ENCODE measurements at regions not wholly inside any gene's neighbourhood (a gene's known extent, or its start where the extent isn't known, plus 50 kb on each side); places are given as distances from the start of the nearest gene placed in this dataset.

GRCh38 chr16:80121522-80121909 lies 419.3 kb upstream of the DYNLRB2 start:
- intact Hi-C loops (cut with micrococcal nuclease), result no loop called here
- DNase-seq (no peak), ATAC-seq (no peak)
- Mint-ChIP-seq H3K36me3 (no peaks in the 10 kb centered on the region), H3K4me1 (no peaks in the 10 kb centered on the region), H3K4me3 (no peak overlapping the region), H3K27ac (no peak overlapping the region), H3K9me3 (peaks cover 0 to 4% (median 0%) of the 10 kb centered on the region in 11 donors), H3K27me3 (peaks cover 0 to 36% (median 16%) of the 10 kb centered on the region in 5 donors)
- H3K4me1 ChIP-seq (ENCODE audit: control insufficient read depth in 2 of 2, insufficient read depth in 2 of 2, low read length in 2 of 2), result no peaks in the 10 kb centered on the region
- H3K27me3 ChIP-seq (ENCODE audit: control insufficient read depth in 2 of 2, insufficient read depth in 2 of 2, low read length in 2 of 2), result no peaks in the 10 kb centered on the region
- no peak overlapping the region for H3K4me3 ChIP-seq (ENCODE audit: low read length)
- H3K27ac ChIP-seq (ENCODE audit: low read depth, low read length), result no peak overlapping the region
- CTCF ChIA-PET, result no interaction called here
- POLR2A ChIA-PET, result no interaction called here
- no peaks in the 10 kb centered on the region for H3K36me3 ChIP-seq (ENCODE audit: control insufficient read depth in 2 of 3, insufficient read depth in 3 of 3, low read length in 3 of 3)
- no peaks in the 10 kb centered on the region for H3K9me3 ChIP-seq (ENCODE audit: control insufficient read depth in 2 of 3, low read length in 3 of 3)

- intact Hi-C loops (cut with micrococcal nuclease), result no loop called here
- Histone ChIP-seq H3K4me1 (ENCODE audit: control insufficient read depth in 2 of 2, insufficient read depth in 2 of 2, low read length in 2 of 2) (no peaks in the 10 kb centered on the region), H3K4me3 (ENCODE audit: low read length) (no peak overlapping the region), H3K9me3 (ENCODE audit: control insufficient read depth in 2 of 3, low read length in 3 of 3) (no peaks in the 10 kb centered on the region), H3K27ac (ENCODE audit: low read depth, low read length) (no peak overlapping the region), H3K27me3 (ENCODE audit: control insufficient read depth in 2 of 2, insufficient read depth in 2 of 2, low read length in 2 of 2) (no peaks in the 10 kb centered on the region), H3K36me3 (ENCODE audit: control insufficient read depth in 2 of 3, insufficient read depth in 3 of 3, low read length in 3 of 3) (no peaks in the 10 kb centered on the region)
- no peaks in the 10 kb centered on the region for H3K4me1 Mint-ChIP-seq
- ChIA-PET POLR2A (no interaction called here), CTCF (no interaction called here)
- DNase-seq (no peak), ATAC-seq (no peak)
- no peak overlapping the region for H3K27ac Mint-ChIP-seq
- H3K27me3 Mint-ChIP-seq, result peaks cover 0 to 36% (median 16%) of the 10 kb centered on the region in 5 donors
- no peaks in the 10 kb centered on the region for H3K36me3 Mint-ChIP-seq
- H3K4me3 Mint-ChIP-seq, result no peak overlapping the region
- H3K9me3 Mint-ChIP-seq, result peaks cover 0 to 4% (median 0%) of the 10 kb centered on the region in 11 donors
Observed at GRCh38 chr16:80120899-80121521, 419.8 kb upstream of the DYNLRB2 start.

- Mint-ChIP-seq H3K27me3 (peaks cover 0 to 33% (median 16%) of the 10 kb centered on the region in 5 donors), H3K36me3 (no peaks in the 10 kb centered on the region), H3K27ac (no peak overlapping the region), H3K4me1 (no peaks in the 10 kb centered on the region), H3K4me3 (no peak overlapping the region), H3K9me3 (peaks cover 0 to 2% (median 0%) of the 10 kb centered on the region in 11 donors)
- CTCF ChIA-PET, result no interaction called here
- no peak for ATAC-seq
- Histone ChIP-seq H3K9me3 (ENCODE audit: control insufficient read depth in 2 of 3, low read length in 3 of 3) (no peaks in the 10 kb centered on the region), H3K4me3 (ENCODE audit: low read length) (no peak overlapping the region), H3K4me1 (ENCODE audit: control insufficient read depth in 2 of 2, insufficient read depth in 2 of 2, low read length in 2 of 2) (no peaks in the 10 kb centered on the region), H3K27me3 (ENCODE audit: control insufficient read depth in 2 of 2, insufficient read depth in 2 of 2, low read length in 2 of 2) (no peaks in the 10 kb centered on the region), H3K36me3 (ENCODE audit: control insufficient read depth in 2 of 3, insufficient read depth in 3 of 3, low read length in 3 of 3) (no peaks in the 10 kb centered on the region), H3K27ac (ENCODE audit: low read depth, low read length) (no peak overlapping the region)
- POLR2A ChIA-PET, result no interaction called here
- intact Hi-C loops (cut with micrococcal nuclease), result no loop called here
- no peak for DNase-seq
Observed at GRCh38 chr16:80117556-80118130, 423.1 kb upstream of the DYNLRB2 start.

GRCh38 chr16:80116711-80117110 lies 424.1 kb upstream of the DYNLRB2 start:
- CTCF ChIA-PET, result no interaction called here
- no peaks in the 10 kb centered on the region for H3K36me3 Mint-ChIP-seq
- no peak overlapping the region for H3K27ac ChIP-seq (ENCODE audit: low read depth, low read length)
- POLR2A ChIA-PET, result no interaction called here
- H3K9me3 Mint-ChIP-seq, result peaks cover 0 to 2% (median 0%) of the 10 kb centered on the region in 11 donors
- H3K27ac Mint-ChIP-seq, result no peak overlapping the region
- peaks cover 0 to 31% (median 17%) of the 10 kb centered on the region in 5 donors for H3K27me3 Mint-ChIP-seq
- no peak for ATAC-seq
- H3K27me3 ChIP-seq (ENCODE audit: control insufficient read depth in 2 of 2, insufficient read depth in 2 of 2, low read length in 2 of 2), result no peaks in the 10 kb centered on the region
- no peak for DNase-seq
- H3K9me3 ChIP-seq (ENCODE audit: control insufficient read depth in 2 of 3, low read length in 3 of 3), result no peaks in the 10 kb centered on the region
- H3K36me3 ChIP-seq (ENCODE audit: control insufficient read depth in 2 of 3, insufficient read depth in 3 of 3, low read length in 3 of 3), result no peaks in the 10 kb centered on the region
- intact Hi-C loops (cut with micrococcal nuclease), result no loop called here
- H3K4me3 ChIP-seq (ENCODE audit: low read length), result no peak overlapping the region
- H3K4me1 ChIP-seq (ENCODE audit: control insufficient read depth in 2 of 2, insufficient read depth in 2 of 2, low read length in 2 of 2), result no peaks in the 10 kb centered on the region
- H3K4me3 Mint-ChIP-seq, result no peak overlapping the region
- H3K4me1 Mint-ChIP-seq, result no peaks in the 10 kb centered on the region

GRCh38 chr16:80114699-80115098 lies 426.1 kb upstream of the DYNLRB2 start:
- H3K27ac Mint-ChIP-seq, result no peak overlapping the region
- no peaks in the 10 kb centered on the region for H3K36me3 ChIP-seq (ENCODE audit: control insufficient read depth in 2 of 3, insufficient read depth in 3 of 3, low read length in 3 of 3)
- ChIA-PET CTCF (no interaction called here), POLR2A (no interaction called here)
- no peak overlapping the region for H3K4me3 Mint-ChIP-seq
- ATAC-seq (no peak), DNase-seq (no peak)
- no peaks in the 10 kb centered on the region for H3K9me3 ChIP-seq (ENCODE audit: control insufficient read depth in 2 of 3, low read length in 3 of 3)
- H3K9me3 Mint-ChIP-seq, result peaks cover 0 to 4% (median 0%) of the 10 kb centered on the region in 11 donors
- H3K4me3 ChIP-seq (ENCODE audit: low read length), result no peak overlapping the region
- H3K36me3 Mint-ChIP-seq, result no peaks in the 10 kb centered on the region
- no peak overlapping the region for H3K27ac ChIP-seq (ENCODE audit: low read depth, low read length)
- H3K4me1 Mint-ChIP-seq, result no peaks in the 10 kb centered on the region
- H3K27me3 ChIP-seq (ENCODE audit: control insufficient read depth in 2 of 2, insufficient read depth in 2 of 2, low read length in 2 of 2), result no peaks in the 10 kb centered on the region
- H3K27me3 Mint-ChIP-seq, result peaks cover 0 to 29% (median 19%) of the 10 kb centered on the region in 5 donors
- H3K4me1 ChIP-seq (ENCODE audit: control insufficient read depth in 2 of 2, insufficient read depth in 2 of 2, low read length in 2 of 2), result no peaks in the 10 kb centered on the region
- intact Hi-C loops (cut with micrococcal nuclease), result no loop called here

- Mint-ChIP-seq H3K27me3 (peaks cover 0 to 22% (median 15%) of the 10 kb centered on the region in 5 donors), H3K27ac (no peak overlapping the region), H3K36me3 (no peaks in the 10 kb centered on the region), H3K4me3 (no peak overlapping the region), H3K9me3 (peaks cover 0 to 4% (median 0%) of the 10 kb centered on the region in 11 donors), H3K4me1 (no peaks in the 10 kb centered on the region)
- H3K27me3 ChIP-seq (ENCODE audit: control insufficient read depth in 2 of 2, insufficient read depth in 2 of 2, low read length in 2 of 2), result no peaks in the 10 kb centered on the region
- no peak overlapping the region for H3K4me3 ChIP-seq (ENCODE audit: low read length)
- no peak overlapping the region for H3K27ac ChIP-seq (ENCODE audit: low read depth, low read length)
- H3K4me1 ChIP-seq (ENCODE audit: control insufficient read depth in 2 of 2, insufficient read depth in 2 of 2, low read length in 2 of 2), result no peaks in the 10 kb centered on the region
- ATAC-seq (no peak), DNase-seq (no peak)
- H3K36me3 ChIP-seq (ENCODE audit: control insufficient read depth in 2 of 3, insufficient read depth in 3 of 3, low read length in 3 of 3), result no peaks in the 10 kb centered on the region
- intact Hi-C loops (cut with micrococcal nuclease), result no loop called here
- POLR2A ChIA-PET, result no interaction called here
- no peaks in the 10 kb centered on the region for H3K9me3 ChIP-seq (ENCODE audit: control insufficient read depth in 2 of 3, low read length in 3 of 3)
- CTCF ChIA-PET, result no interaction called here
Observed at GRCh38 chr16:80113873-80114574, 426.8 kb upstream of the DYNLRB2 start.

- no peak overlapping the region for H3K27ac ChIP-seq (ENCODE audit: low read depth, low read length)
- CTCF ChIA-PET, result no interaction called here
- H3K27me3 Mint-ChIP-seq, result peaks cover 5 to 20% (median 19%) of the 10 kb centered on the region in 5 donors
- no peaks in the 10 kb centered on the region for H3K4me1 ChIP-seq (ENCODE audit: control insufficient read depth in 2 of 2, insufficient read depth in 2 of 2, low read length in 2 of 2)
- no peak overlapping the region for H3K27ac Mint-ChIP-seq
- H3K36me3 ChIP-seq (ENCODE audit: control insufficient read depth in 2 of 3, insufficient read depth in 3 of 3, low read length in 3 of 3), result no peaks in the 10 kb centered on the region
- no peak for DNase-seq
- H3K9me3 Mint-ChIP-seq, result peaks cover 0 to 9% (median 0%) of the 10 kb centered on the region in 11 donors
- no peak overlapping the region for H3K4me3 Mint-ChIP-seq
- H3K9me3 ChIP-seq (ENCODE audit: control insufficient read depth in 2 of 3, low read length in 3 of 3), result no peaks in the 10 kb centered on the region
- no peaks in the 10 kb centered on the region for H3K4me1 Mint-ChIP-seq
- POLR2A ChIA-PET, result no interaction called here
- no peak overlapping the region for H3K4me3 ChIP-seq (ENCODE audit: low read length)
- H3K27me3 ChIP-seq (ENCODE audit: control insufficient read depth in 2 of 2, insufficient read depth in 2 of 2, low read length in 2 of 2), result no peaks in the 10 kb centered on the region
- intact Hi-C loops (cut with micrococcal nuclease), result no loop called here
- no peaks in the 10 kb centered on the region for H3K36me3 Mint-ChIP-seq
- ATAC-seq, result no peak
Observed at GRCh38 chr16:80109581-80109980, 431.2 kb upstream of the DYNLRB2 start.

Data from naive thymus-derived CD4-positive, alpha-beta T cell (primary cell).